Inferior parietal cortex (tissue), 1 donor: ENCODE measurements at regions not wholly inside any gene's neighbourhood (a gene's known extent, or its start where the extent isn't known, plus 50 kb on each side); places are given as distances from the start of the nearest gene placed in this dataset.
"Not testable (repeated sequence)": the region's sequence is repeated elsewhere in the genome, so short reads cannot be mapped to it uniquely, and the experiment has no call there.

Experiments used
- DNase-seq: peaks from one replicate; pipeline ENCODE4 v3.0.0-alpha.2; 2016; ENCODE audit errors: extremely low spot score

DNA sequence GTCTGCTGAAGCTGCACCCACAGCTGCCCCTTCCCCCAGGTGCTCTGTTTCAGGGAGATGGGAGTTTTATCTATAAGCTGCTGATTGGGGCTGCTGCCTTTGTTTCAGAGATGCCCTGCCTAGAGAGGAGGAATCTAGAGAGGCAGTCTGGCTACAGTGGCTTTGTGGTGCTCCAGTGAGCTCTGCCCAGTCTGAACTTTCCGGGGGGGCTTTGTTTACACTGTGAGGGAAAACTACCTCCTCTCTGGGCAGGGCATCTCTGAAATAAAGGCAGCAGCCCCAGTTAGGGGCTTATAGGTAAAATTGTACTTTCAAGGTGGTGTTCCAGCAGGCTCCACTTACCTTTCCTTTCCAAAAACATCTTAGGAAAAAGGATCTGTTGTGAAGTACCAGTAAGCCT is 242.2 kb downstream of the SPRY1 start:
- no peak for DNase-seq

DNA sequence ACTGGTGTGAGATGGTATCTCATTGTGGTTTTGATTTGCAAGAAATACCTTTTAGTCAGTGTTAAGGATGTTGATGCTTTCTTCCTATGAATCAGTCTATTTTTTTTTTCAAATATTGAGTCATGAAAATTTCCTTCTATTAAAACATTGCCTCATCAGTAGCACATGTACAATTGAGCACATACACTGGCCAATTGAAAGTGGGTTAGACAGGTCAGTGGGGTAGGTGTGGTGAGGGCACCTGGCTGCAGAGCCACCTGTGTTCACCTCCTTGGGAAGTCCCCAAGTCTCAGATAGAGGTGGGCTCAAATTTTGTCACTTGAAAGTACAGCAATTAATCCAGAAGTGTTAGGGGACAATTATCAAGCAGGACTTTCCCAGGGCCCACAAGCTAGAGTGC is 243.7 kb downstream of the SPRY1 start:
- DNase-seq = no peak

DNA sequence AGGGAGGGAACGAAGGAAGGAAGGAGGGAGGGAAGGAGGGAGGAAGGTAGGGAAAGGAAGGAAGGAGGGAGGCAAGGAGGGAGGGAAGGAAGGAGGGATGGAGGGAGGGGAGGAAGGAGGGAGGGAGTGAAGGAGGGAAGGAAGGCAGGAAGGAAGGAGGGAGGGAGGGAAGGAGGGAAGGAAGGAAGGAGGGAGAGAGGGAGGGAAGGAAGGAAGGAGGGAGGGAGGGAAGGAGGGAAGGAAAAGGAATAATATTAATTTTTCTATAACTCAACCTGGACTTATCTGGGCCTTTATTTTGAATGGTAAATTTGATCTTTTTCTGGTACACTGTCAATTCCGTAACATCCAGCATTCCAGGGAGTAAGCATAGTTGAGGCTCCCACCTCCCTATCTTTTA is 244.2 kb downstream of the SPRY1 start:
- no peak for DNase-seq

DNA sequence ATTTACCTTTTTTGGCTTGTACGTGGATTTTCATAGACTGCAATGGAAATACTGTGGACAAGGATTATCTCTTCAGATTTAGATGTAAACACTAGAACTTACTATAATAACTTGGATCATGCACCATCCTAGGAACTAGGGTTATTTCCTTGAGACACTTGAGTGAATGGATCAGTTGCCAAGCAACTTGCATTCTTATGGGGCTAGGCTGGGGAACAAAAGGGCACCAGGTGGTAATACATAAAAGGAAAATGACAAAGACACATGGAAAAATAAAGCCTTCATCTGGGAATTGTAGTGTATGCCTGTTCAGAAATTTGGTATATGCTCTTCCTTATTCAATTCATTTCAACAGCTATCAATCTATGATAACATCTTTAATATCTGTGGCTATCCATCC is 247.1 kb downstream of the SPRY1 start:
- no peak for DNase-seq

DNA sequence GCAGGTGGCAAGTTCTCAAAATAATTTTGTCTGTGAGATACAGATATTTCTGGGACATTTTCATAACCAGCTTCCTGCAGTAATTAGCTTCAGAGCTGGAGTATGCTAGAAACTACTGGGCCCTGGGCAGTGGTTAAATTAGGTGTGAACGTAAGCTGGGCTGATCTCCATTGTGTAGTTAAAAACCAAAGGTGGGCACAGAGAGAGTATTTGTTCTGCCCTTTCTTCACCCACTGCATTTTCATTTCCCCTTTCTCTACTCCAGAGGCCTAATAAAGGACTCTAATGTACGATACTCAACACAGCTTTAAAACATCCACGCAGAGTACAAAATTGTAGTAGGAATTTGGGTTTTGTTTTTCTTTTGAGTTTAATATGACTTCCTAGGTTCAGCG is 252.7 kb downstream of the SPRY1 start:
- DNase-seq = peak; percentile 11

DNA sequence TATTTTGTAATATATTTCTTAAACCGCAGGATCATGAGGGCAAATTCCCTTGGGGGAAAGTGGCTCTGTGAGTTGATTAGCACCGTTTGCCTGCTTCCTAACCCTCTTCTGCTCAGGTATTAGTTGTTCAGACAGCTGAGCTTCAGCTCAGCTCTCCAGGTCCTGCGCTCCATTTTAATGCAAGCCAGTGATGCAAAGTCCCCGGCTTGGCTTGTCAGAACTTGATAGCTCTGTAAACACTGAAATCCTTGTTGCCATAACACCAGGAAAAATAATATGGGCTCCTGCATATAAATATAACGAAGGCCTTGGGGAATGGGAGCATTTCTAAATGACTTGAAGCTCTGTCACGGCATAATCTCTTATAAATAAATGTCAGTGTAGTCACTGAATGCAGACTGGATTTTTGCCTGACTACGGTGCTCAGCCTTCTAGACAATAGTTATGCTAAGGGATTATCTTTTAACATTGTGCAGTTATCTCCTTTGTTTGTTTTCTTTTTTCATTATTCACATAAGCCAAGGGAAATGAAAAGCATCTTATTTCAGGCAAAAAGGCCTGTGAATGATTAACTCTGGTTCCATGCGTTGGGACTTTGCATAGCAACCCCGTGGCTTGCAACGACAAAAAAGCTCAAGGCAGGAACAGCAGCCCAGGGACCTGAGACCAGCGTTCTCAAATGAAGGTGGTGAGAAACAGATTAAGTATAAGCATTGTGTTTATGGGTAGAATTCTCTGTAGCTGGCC is 253.2 kb downstream of the SPRY1 start:
- DNase-seq = peak; percentile 25

DNA sequence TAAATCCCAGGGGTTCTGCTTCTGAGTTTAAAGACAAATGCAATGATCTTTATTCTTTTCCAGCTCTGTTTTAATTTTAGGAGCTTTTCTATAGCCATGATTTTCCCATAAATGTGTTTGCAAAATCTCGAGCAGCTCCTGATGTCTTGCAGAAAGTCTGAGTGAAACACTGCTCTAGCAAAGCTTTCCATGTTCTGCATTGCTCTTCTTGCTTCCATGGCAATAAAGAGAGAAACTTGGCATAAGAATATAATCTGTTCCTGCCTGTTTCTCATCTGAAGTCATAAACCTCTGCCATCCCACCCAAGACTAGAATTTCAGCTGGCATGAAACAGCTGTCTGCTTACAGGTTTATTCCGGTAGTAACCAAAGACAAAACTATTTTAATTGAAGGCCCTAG is 254.5 kb downstream of the SPRY1 start:
- DNase-seq = peak; percentile 20

DNA sequence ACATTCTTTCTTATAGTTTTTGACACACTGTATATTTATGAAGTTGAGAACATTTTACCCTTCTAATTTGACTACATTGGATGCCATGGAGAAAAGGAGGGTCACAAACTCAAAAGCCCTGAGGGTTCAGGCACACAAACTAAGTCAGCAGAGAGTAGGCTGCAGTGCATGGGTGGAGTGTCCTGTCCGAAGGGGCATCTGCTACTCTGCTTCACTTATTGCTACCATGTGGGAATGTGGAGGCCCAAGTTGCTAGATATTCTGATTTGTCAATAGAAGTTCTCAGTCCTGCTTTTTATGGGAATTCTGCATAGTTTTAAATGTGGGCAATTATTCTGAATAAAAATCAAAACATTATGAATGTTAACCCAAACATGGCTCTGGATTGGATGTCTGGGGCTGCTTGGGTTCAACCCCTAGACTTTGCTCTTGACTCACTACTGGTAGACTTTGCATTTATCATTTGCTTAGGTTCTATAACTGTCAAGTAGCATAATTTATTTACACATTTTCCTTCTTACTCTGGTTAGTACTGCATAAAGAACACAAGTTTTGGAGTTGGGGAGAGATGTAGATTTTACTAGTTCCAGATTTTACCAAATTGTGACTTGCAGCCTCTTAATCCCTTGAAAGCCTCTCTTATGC is 255.1 kb downstream of the SPRY1 start:
- no peak for DNase-seq

DNA sequence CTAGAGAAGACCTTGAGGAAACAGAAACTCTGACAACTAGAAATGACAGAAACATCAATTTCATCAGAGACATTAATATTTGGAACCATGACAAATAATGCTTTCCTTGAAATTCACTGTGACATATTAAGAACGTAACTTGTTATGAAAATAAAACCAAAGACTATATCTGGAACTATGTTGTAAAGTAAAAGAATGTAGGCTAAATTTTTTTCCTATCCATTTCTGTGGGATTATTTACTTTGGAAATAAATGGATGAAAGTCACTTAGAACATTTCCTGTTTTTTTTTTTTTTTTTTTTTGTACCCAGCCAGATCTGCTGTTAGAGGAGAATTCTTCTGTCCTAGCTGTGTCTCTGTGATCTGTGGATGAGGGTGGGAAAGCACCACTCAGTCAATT is 255.9 kb downstream of the SPRY1 start:
- DNase-seq = no peak

DNA sequence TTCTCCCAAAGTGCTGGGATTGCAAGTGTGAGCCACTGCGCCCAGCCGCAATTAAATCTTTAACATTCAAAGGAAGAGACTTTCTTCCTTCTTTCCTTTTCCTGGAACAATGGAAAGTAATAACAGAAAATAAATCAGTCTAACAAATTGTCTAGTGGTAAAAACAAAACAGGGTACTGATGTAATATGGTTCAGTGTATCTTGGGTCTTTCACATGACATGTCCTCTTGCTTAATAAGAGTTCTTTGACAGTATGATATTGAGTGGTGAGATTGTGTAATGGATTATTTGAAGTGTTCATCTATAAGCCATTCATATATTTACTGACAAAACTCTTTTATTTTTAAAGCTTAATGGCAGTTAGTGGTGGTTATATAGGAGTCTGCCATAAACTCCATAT is 256.6 kb downstream of the SPRY1 start:
- no peak for DNase-seq

DNA sequence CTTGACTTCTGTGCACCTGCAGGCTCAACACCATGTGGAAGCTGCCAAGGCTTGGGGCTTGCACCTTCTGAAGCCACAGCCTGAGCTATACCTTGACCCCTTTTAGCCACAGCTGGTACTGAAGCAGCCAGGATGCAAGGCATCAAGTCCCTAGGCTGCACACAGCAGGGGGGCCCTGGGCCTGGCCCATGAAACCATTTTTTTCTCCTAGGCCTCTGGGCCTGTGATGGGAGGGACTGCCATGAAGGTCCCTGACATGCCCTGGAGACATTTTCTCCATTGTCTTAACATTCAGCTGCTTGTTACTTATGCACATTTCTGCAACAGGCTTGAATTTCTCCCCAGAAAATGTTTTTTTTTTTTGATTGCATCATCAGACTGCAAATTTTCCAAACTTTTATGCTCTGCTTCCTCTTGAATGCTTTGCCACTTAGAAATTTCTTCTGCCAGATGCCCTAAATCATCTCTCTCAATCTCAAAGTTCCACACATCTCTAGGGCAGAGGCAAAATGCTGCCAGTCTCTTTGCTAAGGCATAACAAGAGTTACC is 260.2 kb downstream of the SPRY1 start:
- DNase-seq = not testable (repeated sequence)

DNA sequence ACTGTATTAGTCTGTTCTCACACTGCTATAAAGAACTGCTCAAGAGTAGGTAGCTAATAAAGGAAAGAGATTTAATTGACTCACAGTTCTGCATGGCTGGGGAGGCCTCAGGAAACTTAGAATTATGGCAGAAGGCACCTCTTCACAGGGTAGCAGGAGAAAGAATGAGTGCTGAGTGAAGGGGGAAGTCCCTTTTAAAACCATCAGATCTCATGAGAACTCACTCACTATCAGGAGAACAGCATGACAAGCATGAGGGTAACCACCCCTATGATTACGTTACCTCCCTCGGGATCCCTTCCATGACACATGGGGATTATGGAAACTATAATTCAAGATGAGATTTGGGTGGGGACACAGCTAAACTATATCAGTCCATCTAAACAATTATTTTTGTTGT is 261.0 kb downstream of the SPRY1 start:
- DNase-seq = not testable (repeated sequence)

DNA sequence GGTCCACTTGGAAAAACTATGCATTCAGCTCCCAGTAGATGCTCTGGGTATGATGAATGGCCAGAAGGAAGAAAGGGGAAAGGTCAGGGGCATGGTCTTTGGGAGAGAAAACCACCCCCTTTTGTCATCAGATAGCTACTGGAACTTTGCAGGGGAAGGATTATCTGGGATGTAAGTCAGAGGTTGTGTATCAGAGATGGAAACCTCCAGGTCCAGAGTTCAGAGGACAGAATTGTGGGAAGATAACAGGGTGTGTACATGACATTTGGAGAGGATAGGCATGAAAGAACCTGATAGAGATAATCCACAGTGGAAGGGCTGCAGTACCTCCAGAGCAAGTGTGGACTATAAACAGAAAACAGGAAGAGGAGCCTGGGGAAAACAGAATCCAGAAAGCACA is 262.7 kb downstream of the SPRY1 start:
- DNase-seq = no peak

DNA sequence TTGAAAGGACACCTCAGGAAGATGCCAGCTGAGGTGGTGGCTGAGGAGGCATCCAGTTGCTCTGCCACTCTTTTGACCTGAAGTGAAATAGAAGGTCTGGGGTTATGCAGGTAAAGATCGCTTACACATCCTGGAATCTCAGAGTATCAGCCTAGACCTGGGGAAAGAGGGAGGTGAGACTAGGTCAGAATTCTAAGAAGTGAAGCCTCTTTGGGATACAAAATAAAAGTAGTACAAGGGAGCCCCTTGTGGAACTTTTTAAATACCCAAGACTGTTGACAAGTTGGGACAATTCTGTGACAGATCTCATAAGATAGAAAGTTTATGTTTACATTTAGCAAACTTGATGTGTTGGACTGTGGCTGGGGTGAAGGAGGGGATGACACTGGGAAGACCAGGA is 263.1 kb downstream of the SPRY1 start:
- peak; percentile 15 for DNase-seq

DNA sequence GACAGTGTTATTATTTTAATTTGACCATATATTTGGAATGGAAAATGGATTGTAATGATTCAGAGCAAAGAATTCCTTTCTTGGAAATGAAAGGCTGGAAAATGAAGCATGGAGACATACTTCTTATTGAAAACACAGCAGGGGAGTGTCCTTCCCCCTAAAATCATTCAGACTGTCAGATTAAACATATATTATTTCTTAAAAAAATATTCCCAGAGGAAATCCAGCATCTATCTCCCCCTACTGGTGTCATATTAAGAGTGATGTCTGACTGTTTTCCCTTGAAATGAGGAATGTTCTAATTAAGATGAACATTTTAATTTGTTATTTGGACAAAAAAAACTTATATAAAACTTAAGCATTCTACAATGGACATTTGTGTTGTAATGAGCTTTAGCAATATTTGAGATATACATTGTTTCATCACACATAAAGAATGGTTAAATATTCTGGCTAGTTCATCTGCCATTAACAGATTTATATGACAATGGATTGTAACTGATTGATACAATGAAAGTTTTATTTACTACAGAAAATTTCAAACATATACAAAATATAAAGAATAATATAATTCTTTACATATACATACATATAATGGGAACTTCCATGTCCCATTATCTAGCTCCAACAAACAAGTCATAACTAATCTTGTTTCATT is 264.6 kb downstream of the SPRY1 start:
- peak; percentile 25 for DNase-seq

DNA sequence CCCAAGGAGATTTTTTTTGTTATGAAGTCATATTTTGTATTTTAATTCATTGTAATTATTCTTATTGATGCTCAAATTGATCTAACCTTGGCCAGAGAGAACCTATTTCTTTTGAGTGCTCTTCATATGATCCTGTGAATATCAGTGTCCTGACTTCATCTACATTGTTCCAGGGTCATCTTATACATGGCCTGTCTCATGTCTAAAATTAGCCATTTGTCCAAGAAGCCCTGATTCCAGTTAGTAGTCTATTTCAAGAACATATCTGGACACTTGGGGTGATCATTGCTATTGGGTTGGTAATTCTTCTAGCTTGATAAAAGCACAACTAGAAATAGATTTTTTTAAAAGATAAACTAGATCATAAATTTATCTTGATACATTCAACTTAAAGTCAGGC is 266.2 kb downstream of the SPRY1 start:
- DNase-seq = no peak

DNA sequence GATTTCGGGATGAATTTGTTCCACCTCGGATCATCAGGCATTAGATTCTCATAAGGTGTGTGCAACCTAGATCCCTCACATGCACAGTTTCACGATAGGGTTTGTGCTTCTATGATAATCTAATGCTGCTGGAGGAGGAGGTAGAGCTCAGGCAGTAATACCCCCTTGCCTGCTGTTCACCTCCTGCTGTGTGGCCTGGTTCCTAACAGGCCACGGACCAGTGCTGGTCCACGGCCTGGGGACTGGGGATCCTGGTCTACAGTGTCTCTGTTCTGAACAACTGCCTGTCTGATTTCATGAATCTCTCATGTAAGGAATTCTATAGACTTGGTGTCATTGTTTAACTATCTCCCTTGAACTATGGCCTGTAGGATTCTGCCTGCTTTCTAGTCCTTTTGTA is 269.9 kb downstream of the SPRY1 start:
- no peak for DNase-seq

DNA sequence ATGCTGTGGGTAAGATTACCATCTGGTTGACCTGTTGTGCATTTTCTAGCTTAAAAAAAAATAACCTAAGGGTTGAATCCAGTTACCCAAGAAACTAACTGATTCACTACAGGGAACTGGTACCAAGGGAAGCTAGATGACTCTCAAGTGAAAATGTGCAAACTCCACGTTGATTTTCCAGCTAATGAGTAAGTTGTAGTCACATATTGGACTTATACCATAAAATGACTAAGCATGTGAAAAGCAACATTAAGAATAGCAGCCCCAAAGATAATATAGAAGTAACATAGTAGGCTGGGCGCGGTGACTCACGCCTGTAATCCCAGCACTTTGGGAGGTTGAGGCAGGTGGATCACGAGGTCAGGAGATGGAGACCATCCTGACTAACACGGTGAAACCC is 270.9 kb downstream of the SPRY1 start:
- DNase-seq = no peak

DNA sequence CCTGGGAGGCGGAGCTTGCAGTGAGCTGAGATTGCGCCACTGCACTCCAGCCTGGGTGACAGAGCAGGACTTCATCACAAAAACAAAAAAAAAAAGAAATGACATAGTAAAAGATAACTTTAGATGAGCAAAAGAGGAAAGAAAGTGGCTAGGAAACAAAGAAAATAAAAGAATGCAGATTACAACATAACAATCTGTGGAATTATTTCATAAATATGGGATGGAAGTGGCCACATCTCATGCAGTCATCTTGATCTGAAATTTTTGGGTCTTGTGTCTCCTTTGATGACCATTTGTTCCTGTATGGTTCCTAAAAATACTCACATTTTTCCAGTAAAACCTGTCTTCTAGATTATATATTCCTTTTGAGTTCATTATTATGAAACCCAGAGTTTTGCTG is 271.4 kb downstream of the SPRY1 start:
- no peak for DNase-seq

DNA sequence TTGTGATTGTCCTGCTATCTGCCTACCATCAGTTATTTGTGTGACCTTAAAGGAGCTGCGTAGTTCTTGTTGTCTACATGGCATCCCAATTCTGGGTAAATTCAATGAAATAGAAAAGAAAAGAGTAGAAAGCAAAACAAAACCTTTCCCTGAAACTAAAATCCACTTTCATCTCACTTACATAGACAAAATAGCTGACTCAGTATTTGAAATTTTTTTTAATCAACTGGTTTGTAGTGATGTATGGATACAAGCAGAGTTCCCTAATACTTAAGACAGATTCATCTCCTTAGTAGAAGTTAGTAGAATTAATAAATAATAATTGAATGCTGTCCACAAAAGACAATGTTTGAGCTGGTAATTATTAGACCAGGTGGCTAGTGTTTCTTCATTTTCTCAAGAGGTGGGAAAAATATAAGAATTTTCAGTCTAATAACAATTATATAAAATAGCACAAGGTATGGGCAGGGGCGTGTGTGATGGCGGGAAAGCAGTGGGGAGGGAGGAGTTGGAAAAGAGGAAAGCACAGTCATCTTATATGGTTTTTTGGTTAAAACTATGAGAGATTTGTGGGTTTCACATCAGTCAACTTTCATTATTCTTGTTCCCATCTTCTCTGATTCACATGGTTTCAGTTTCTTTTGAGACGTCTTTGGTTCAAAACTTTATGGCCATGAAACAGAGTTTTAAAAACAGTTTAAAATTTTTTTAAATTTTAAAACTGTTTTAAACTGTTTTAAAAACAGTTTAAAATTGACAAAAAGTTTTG is 275.2 kb downstream of the SPRY1 start:
- DNase-seq = no peak

DNA sequence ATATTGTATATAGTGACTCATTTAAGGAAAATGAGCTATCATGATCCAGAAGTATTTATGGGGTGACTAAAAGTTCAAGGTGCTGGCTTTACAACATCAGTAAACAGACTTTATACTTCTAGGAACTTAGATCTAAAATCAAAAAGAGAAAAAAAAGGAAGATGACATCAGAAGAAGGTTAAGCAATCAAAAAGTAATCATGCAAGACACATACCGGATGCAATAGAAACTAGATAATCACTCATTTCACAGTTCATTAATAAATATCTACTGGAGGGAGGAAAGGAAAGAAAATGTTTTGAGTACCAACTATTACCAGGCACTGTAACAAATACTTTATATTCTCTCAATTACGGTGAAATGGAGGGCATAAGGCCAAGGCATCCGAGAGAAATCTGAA is 276.4 kb downstream of the SPRY1 start:
- no peak for DNase-seq

DNA sequence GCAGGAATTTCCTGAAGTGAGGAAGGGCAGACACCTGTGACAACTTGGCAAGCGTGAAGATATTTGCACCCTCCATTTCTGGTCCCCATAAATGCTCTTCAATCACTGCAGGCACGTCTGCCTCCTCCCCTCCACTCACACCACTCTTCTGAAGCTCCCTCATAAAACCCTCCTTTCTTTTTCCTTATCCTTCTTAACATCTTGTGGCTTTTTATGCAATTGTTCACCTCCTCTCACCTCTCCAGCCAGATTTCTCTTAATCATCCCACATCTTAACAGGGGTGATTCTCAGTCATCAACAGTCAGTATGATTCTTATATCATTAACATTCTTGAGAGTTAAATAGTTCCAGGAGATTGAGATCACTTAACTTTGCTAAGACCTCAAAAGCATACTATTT is 277.4 kb downstream of the SPRY1 start:
- DNase-seq = no peak
